GM23248 (cell line): ENCODE measurements at regions not wholly inside any gene's neighbourhood (a gene's known extent, or its start where the extent isn't known, plus 50 kb on each side); places are given as distances from the start of the nearest gene placed in this dataset.

Source experiments
- DNase-seq: peaks from one replicate; pipeline ENCODE4 v3.0.0-alpha.2; 2015
- H2AFZ ChIP-seq: fragments of 200-600 bp; sonication (generic); 2 replicates; pipeline ENCODE4 v1.6.1; 2016; ENCODE audit warnings: antibody characterized with exemption
- H3F3A ChIP-seq: fragments of 200-600 bp; sonication (generic); 2 replicates; pipeline ENCODE4 v1.6.1; 2016; ENCODE audit warnings: mild to moderate bottlenecking, antibody characterized with exemption, mixed run types; ENCODE audit not compliant: insufficient read depth
- H3K27ac ChIP-seq: fragments of 200-600 bp; sonication (generic); 2 replicates; pipeline ENCODE4 v1.5.1; 2016; ENCODE audit warnings: mild to moderate bottlenecking
- H3K27me3 ChIP-seq: fragments of 200-600 bp; sonication (generic); replicated peaks from 2 replicates; pipeline ENCODE4 v1.6.1; 2016; ENCODE audit warnings: mild to moderate bottlenecking; ENCODE audit not compliant: insufficient read depth
- H3K36me3 ChIP-seq: fragments of 200-600 bp; sonication (generic); 2 replicates; pipeline ENCODE4 v1.6.1; 2016; ENCODE audit warnings: low read depth, mild to moderate bottlenecking
- H3K4me1 ChIP-seq: fragments of 200-600 bp; sonication (generic); 2 replicates; pipeline ENCODE4 v1.6.1; 2016; ENCODE audit warnings: mild to moderate bottlenecking; ENCODE audit not compliant: insufficient read depth
- H3K4me2 ChIP-seq: fragments of 200-600 bp; sonication (generic); one replicate; pipeline ENCODE4 v1.6.1; 2016; ENCODE audit warnings: mild to moderate bottlenecking; ENCODE audit not compliant: unreplicated experiment
- H3K4me3 ChIP-seq: fragments of 200-600 bp; sonication (generic); 2 replicates; pipeline ENCODE4 v1.5.1; 2016; ENCODE audit warnings: mild to moderate bottlenecking
- H3K79me2 ChIP-seq: fragments of 200-600 bp; sonication (generic); 2 replicates; pipeline ENCODE4 v1.6.1; 2016; ENCODE audit warnings: mild to moderate bottlenecking; ENCODE audit not compliant: insufficient read depth
- H3K9ac ChIP-seq: fragments of 200-600 bp; sonication (generic); 2 replicates; pipeline ENCODE4 v1.6.1; 2016; ENCODE audit warnings: mild to moderate bottlenecking
- H3K9me2 ChIP-seq: fragments of 200-600 bp; sonication (generic); 2 replicates; pipeline ENCODE4 v1.6.1; 2016; ENCODE audit warnings: mixed run types, mild to moderate bottlenecking, moderate library complexity; ENCODE audit not compliant: insufficient read depth
- H3K9me3 ChIP-seq: fragments of 200-600 bp; sonication (generic); one replicate; pipeline ENCODE4 v1.6.1; 2017; ENCODE audit warnings: low read depth
- H4K20me1 ChIP-seq: fragments of 200-600 bp; sonication (generic); 2 replicates; pipeline ENCODE4 v1.6.0; 2016; ENCODE audit not compliant: insufficient read depth
- EZH2 ChIP-seq: fragments of 200-600 bp; sonication (generic); IDR thresholded peaks from 2 replicates; pipeline ENCODE4 v1.6.1; 2018; ENCODE audit warnings: antibody characterized with exemption, mild to moderate bottlenecking; ENCODE audit not compliant: insufficient read depth, poor library complexity, severe bottlenecking
- EZH2phosphoT487 ChIP-seq: fragments of 200-600 bp; sonication (generic); IDR thresholded peaks from 2 replicates; pipeline ENCODE4 v1.6.1; 2018; ENCODE audit warnings: antibody characterized with exemption, moderate library complexity, mild to moderate bottlenecking, low read depth; ENCODE audit not compliant: insufficient read depth
- WGBS, 2 experiments: methylation state at CpG; one replicate each; pipeline ENCODE4 v1.1.6; 2015 to 2017; ENCODE audit warnings: low lambda C conversion rate in 2 of 2, low coverage in 1 of 2; ENCODE audit errors: missing lambda C conversion rate in 2 of 2; 5-methylcytosine and 5-hydroxymethylcytosine counted together
- in situ Hi-C: fragments of 300-500 bp; cut with MboI; formaldehyde crosslinking; loops from 2 replicates; pipeline ENCODE4 v1.15.0; 2020

DNA sequence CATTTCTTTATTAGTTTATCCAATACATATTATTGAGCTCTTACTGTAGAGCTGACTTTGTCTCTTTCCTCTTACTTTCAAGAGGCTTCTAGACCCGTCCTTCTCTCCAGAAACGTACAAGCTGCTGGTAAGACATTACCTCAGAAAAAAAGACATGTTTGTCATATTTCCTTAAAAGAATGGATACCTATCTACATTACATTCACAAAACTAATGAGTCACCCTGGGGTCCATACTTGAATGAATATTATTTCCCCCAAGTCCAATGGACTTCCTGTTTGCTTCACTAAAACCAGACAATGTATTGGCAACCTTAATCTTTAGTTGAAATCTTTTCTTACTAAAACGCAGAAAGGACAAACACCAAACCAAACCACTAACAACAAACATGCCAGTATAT, 176.5 kb upstream of the CLNK start:
- Histone ChIP-seq H3K27ac (no peak overlapping the region), H3K4me1 (no peaks in the 10 kb centered on the region), H3K9ac (no peak overlapping the region), H2AFZ (no peak overlapping the region), H3K36me3 (no peaks in the 10 kb centered on the region), H3K79me2 (no peaks in the 10 kb centered on the region), H3K9me2 (no peaks in the 10 kb centered on the region), H3K9me3 (peaks cover 2% of the 10 kb centered on the region), H3K4me3 (no peak overlapping the region), H3F3A (no peaks in the 10 kb centered on the region), H3K4me2 (no peak overlapping the region), H3K27me3 (no peaks in the 10 kb centered on the region), H4K20me1 (no peaks in the 10 kb centered on the region)
- TF ChIP-seq EZH2 (no peak), EZH2phosphoT487 (no peak)
- 25 to 34% methylated on average over 3 of the region's 3 CpGs for WGBS, 2 experiments
- in situ Hi-C loops = no loop called here
- DNase-seq = no peak

DNA sequence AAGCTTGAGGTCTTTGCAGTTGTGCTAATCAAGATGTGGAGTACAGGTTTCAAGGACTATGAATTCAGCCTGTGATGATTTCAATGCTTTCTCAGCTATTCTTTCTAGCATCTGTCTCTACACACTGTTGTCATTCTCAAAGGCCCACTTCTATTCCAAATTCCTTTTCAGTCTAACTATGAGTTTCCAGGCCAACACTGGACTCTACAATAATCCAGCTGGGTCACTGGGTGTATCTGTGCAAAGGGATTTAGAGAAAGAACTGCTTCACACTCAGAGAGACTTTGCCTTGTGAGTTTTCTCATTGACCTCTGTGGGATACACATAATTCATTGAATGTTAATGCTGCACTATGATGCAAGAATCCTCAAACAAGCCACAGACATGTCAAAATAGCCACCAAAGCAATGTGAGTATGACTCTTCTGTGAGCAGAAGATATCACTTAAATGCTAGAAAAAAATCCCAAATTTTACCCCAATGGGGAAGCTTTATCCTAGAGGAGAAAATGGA, 171.8 kb upstream of the CLNK start:
- Histone ChIP-seq H3K9me2 (no peaks in the 10 kb centered on the region), H3K4me2 (no peak overlapping the region), H2AFZ (no peak overlapping the region), H3K9me3 (peaks cover 2% of the 10 kb centered on the region), H3K27ac (no peak overlapping the region), H4K20me1 (no peaks in the 10 kb centered on the region), H3K36me3 (no peaks in the 10 kb centered on the region), H3K79me2 (no peaks in the 10 kb centered on the region), H3K27me3 (no peaks in the 10 kb centered on the region), H3K4me1 (no peaks in the 10 kb centered on the region), H3F3A (no peaks in the 10 kb centered on the region), H3K4me3 (no peak overlapping the region), H3K9ac (no peak overlapping the region)
- DNase-seq = no peak
- TF ChIP-seq EZH2phosphoT487 = no peak
- TF ChIP-seq EZH2 = no peak
- in situ Hi-C loops = no loop called here

DNA sequence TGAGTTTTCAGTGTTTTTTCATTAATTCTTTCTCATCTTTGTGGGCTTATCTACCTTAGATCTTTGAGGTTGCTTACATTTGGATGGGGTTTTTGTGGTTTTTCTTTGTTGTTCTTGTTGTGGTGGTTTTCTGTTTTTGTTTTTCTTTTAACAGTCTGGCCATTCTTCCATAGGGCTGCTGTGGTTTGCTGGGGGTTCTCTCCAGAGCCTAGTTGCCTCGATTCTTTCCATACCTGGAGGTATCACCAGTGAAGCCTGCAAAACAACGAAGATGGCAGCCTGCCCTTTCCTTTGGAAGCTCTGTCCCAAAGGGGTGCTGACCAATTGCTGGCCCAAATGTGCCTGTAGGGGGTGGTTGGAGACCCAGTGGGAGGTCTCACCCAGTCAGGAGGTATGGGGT, 168.6 kb upstream of the CLNK start:
- DNase-seq = no peak
- Histone ChIP-seq H3K9ac (no peak overlapping the region), H3K4me1 (no peaks in the 10 kb centered on the region), H3K4me2 (no peak overlapping the region), H3K4me3 (no peak overlapping the region), H3F3A (no peaks in the 10 kb centered on the region), H3K27me3 (no peaks in the 10 kb centered on the region), H3K9me2 (no peaks in the 10 kb centered on the region), H2AFZ (no peak overlapping the region), H3K79me2 (no peaks in the 10 kb centered on the region), H3K9me3 (peaks cover 2% of the 10 kb centered on the region), H3K36me3 (no peaks in the 10 kb centered on the region), H4K20me1 (no peaks in the 10 kb centered on the region), H3K27ac (no peak overlapping the region)
- WGBS, 2 experiments = 4 to 14% methylated on average over 2 of the region's 2 CpGs
- TF ChIP-seq EZH2phosphoT487 = no peak
- no peak for TF ChIP-seq EZH2
- in situ Hi-C loops = no loop called here

DNA sequence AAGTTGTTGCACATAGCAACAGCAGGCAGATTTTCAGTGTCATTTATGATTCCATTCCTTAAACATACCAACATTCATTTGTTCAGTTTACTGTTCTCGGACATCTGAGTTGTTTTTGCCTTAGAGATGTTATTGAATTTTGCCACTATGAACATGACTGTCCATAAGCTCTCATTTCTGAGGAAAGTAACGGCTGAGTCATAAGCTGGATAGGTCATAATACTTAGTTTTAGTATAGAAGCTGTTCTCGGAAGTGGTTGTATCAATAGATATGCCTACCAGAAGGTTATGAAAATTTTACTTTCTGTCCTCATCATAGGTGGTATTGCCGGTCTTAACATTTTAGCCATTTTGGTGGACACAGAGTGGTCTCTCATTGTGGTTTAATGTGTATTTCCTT, 157.1 kb upstream of the CLNK start:
- H3K9me2 ChIP-seq = no peaks in the 10 kb centered on the region
- no peaks in the 10 kb centered on the region for H3K36me3 ChIP-seq
- no peaks in the 10 kb centered on the region for H3F3A ChIP-seq
- no peak overlapping the region for H3K4me3 ChIP-seq
- no peak overlapping the region for H2AFZ ChIP-seq
- 47 to 53% methylated on average over 4 of the region's 4 CpGs for WGBS, 2 experiments
- TF ChIP-seq EZH2 (no peak), EZH2phosphoT487 (no peak)
- no peaks in the 10 kb centered on the region for H4K20me1 ChIP-seq
- no peak overlapping the region for H3K9ac ChIP-seq
- no peak overlapping the region for H3K27ac ChIP-seq
- H3K4me1 ChIP-seq = no peaks in the 10 kb centered on the region
- no peaks in the 10 kb centered on the region for H3K9me3 ChIP-seq
- no peaks in the 10 kb centered on the region for H3K79me2 ChIP-seq
- DNase-seq = peak; percentile 0
- H3K27me3 ChIP-seq = no peaks in the 10 kb centered on the region
- in situ Hi-C loops = no loop called here
- no peak overlapping the region for H3K4me2 ChIP-seq

DNA sequence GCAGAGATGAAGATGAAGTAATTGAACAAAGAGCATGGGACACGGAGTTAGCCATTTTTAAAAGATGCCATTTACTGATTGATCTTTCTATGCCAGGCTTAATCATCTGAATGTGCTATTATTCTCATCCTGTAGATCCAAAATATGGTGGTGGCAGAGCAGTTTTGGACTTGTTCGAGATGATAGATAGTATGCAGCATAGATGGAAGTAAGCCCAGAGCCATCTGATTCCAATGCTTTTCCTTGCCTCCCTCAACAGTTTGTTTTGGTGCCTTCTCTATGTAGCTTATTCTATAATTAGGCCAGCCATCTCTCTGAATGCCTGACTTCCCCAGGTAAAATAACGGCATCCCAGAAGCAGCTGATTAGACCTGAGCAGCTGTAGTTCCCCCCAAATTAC, 152.6 kb upstream of the CLNK start:
- Histone ChIP-seq H3K27ac (no peak overlapping the region), H3K9ac (no peak overlapping the region), H2AFZ (no peak overlapping the region), H3K9me2 (no peaks in the 10 kb centered on the region), H3K36me3 (no peaks in the 10 kb centered on the region), H3F3A (no peaks in the 10 kb centered on the region), H3K27me3 (no peaks in the 10 kb centered on the region), H3K4me2 (no peak overlapping the region), H3K9me3 (no peaks in the 10 kb centered on the region), H3K4me1 (no peaks in the 10 kb centered on the region), H4K20me1 (no peaks in the 10 kb centered on the region), H3K79me2 (no peaks in the 10 kb centered on the region), H3K4me3 (no peak overlapping the region)
- no peak for TF ChIP-seq EZH2phosphoT487
- TF ChIP-seq EZH2 = no peak
- DNase-seq = no peak
- 11 to 19% methylated on average over 3 of the region's 3 CpGs for WGBS, 2 experiments
- in situ Hi-C loops = no loop called here
